ENCODE measurements at regions not wholly inside any gene's neighbourhood (a gene's known extent, or its start where the extent isn't known, plus 50 kb on each side); places are given as distances from the start of the nearest gene placed in this dataset.

- no peak for TF ChIP-seq CTCF (tag by site-specific recombination; IDR thresholded peaks at IDR 0.05)
- TF ChIP-seq ZNF449 (tag by site-specific recombination; IDR thresholded peaks at IDR 0.05): no peak
- TF ChIP-seq FEZF1 (tag by site-specific recombination; IDR thresholded peaks at IDR 0.05): 0 out of 2 replicates have a peak, but pooled peaks have one; percentile 19
- TF ChIP-seq ZNF292 (tag by site-specific recombination; IDR thresholded peaks at IDR 0.05; ENCODE audit: borderline replicate concordance, low read depth): no peak
- TF ChIP-seq ZNF362 (tag by site-specific recombination; IDR thresholded peaks at IDR 0.05): no peak
- no peak for TF ChIP-seq ZNF398 (tag by site-specific recombination; IDR thresholded peaks at IDR 0.05)
- TF ChIP-seq ELK4 (IDR thresholded peaks at IDR 0.05; ENCODE audit: borderline replicate concordance, low read depth, low read length): no peak
- no peak for TF ChIP-seq ZNF155 (tag by site-specific recombination; IDR thresholded peaks at IDR 0.05)
- TF ChIP-seq REPIN1 (tag by site-specific recombination; IDR thresholded peaks at IDR 0.05; ENCODE audit: low read depth): no peak
- TF ChIP-seq SP2 (tag by site-specific recombination; IDR thresholded peaks at IDR 0.05): no peak
- TF ChIP-seq SCRT2 (tag by site-specific recombination; IDR thresholded peaks at IDR 0.05): no peak
- no peak for TF ChIP-seq ATF2 (tag by site-specific recombination; IDR thresholded peaks at IDR 0.05; ENCODE audit: low read depth)
Measured at GRCh38 chr12:68432622-68433021, 100.5 kb upstream of the MDM1 start.

All from HEK293 (cell line).